Activated CD4-positive, alpha-beta T cell treated with anti-CD3 and anti-CD28 coated beads, Interleukin-10, Interleukin-2, amounts not matched to agents 100 ng/mL and 50 ng/mL, durations not matched to agents 16 hours and 8 hours (primary cell): ENCODE measurements at regions not wholly inside any gene's neighbourhood (a gene's known extent, or its start where the extent isn't known, plus 50 kb on each side); places are given as distances from the start of the nearest gene placed in this dataset.
"Not testable (repeated sequence)": the region's sequence is repeated elsewhere in the genome, so short reads cannot be mapped to it uniquely, and the experiment has no call there.

ENCODE experiments used
- DNase-seq: peaks from one replicate; pipeline ENCODE4 v3.0.0-alpha.2; 2020

- DNase-seq, result no peak
These were observed 364.3 kb upstream of the PTCHD4 start for GRCh38 chr6:48475275-48475674.

GRCh38 chr6:48474830-48475229 lies 363.8 kb upstream of the PTCHD4 start:
- DNase-seq, result no peak

GRCh38 chr6:48474136-48474535 lies 363.1 kb upstream of the PTCHD4 start:
- no peak for DNase-seq

- no peak for DNase-seq
These were observed 361.5 kb upstream of the PTCHD4 start for GRCh38 chr6:48472535-48472934.

GRCh38 chr6:48472091-48472490 lies 361.1 kb upstream of the PTCHD4 start:
- no peak for DNase-seq

GRCh38 chr6:48471326-48471725 lies 360.3 kb upstream of the PTCHD4 start:
- no peak for DNase-seq

- no peak for DNase-seq
These were observed 338.0 kb upstream of the PTCHD4 start for GRCh38 chr6:48449002-48449401.

- no peak for DNase-seq
These were observed 336.3 kb upstream of the PTCHD4 start for GRCh38 chr6:48447251-48447650.

- no peak for DNase-seq
These were observed 318.6 kb upstream of the PTCHD4 start for GRCh38 chr6:48429610-48430009.

GRCh38 chr6:48429021-48429420 lies 318.0 kb upstream of the PTCHD4 start:
- DNase-seq, result no peak

GRCh38 chr6:48426636-48427035 lies 315.6 kb upstream of the PTCHD4 start:
- DNase-seq, result no peak

- no peak for DNase-seq
These were observed 312.8 kb upstream of the PTCHD4 start for GRCh38 chr6:48423640-48424365.

- no peak for DNase-seq
These were observed 309.0 kb upstream of the PTCHD4 start for GRCh38 chr6:48419992-48420391.

- no peak for DNase-seq
These were observed 306.9 kb upstream of the PTCHD4 start for GRCh38 chr6:48417927-48418326.

GRCh38 chr6:48412656-48413055 lies 301.7 kb upstream of the PTCHD4 start:
- no peak for DNase-seq

GRCh38 chr6:48404927-48405326 lies 293.9 kb upstream of the PTCHD4 start:
- no peak for DNase-seq

- no peak for DNase-seq
These were observed 292.6 kb upstream of the PTCHD4 start for GRCh38 chr6:48403587-48403986.

GRCh38 chr6:48401016-48401415 lies 290.0 kb upstream of the PTCHD4 start:
- no peak for DNase-seq

- no peak for DNase-seq
These were observed 286.9 kb upstream of the PTCHD4 start for GRCh38 chr6:48397887-48398286.

- no peak for DNase-seq
These were observed 278.4 kb upstream of the PTCHD4 start for GRCh38 chr6:48389146-48390043.

- no peak for DNase-seq
These were observed 277.0 kb upstream of the PTCHD4 start for GRCh38 chr6:48388044-48388443.

GRCh38 chr6:48378884-48379407 lies 267.9 kb upstream of the PTCHD4 start:
- DNase-seq, result no peak

- DNase-seq, result no peak
These were observed 266.1 kb upstream of the PTCHD4 start for GRCh38 chr6:48377115-48377514.

GRCh38 chr6:48371226-48371625 lies 260.2 kb upstream of the PTCHD4 start:
- not testable (repeated sequence) for DNase-seq
